DMS114 treated with DMSO at 0.1 percent for 48 hours (cell line): ENCODE measurements at regions not wholly inside any gene's neighbourhood (a gene's known extent, or its start where the extent isn't known, plus 50 kb on each side); places are given as distances from the start of the nearest gene placed in this dataset.
"Not testable (repeated sequence)": the region's sequence is repeated elsewhere in the genome, so short reads cannot be mapped to it uniquely, and the experiment has no call there.

Source experiments
- DNase-seq: peaks from one replicate; lab custom pipeline; 2025; ENCODE audit not compliant: unreplicated experiment; lab: John Stamatoyannopoulos, UW

DNA sequence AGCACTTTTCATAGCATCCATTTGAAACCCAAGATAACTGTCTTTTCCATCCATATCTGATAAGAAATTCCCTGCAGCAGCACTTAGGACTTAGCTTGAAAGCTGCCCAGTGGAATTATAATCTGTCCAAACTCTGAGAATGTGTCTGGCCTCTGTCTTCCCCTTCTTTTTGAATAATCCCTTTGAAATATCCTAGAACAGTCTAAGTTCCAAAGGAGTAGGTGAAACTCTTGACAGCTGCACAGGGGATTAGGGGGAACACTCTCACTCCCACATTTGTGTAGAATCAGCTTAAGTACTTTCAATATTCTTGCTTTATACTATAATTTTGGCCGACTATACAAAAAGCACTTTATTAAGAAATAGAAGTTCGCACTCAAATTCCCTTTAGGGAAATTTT, 157.7 kb downstream of the PAPSS1 start:
- DNase-seq, result no peak

DNA sequence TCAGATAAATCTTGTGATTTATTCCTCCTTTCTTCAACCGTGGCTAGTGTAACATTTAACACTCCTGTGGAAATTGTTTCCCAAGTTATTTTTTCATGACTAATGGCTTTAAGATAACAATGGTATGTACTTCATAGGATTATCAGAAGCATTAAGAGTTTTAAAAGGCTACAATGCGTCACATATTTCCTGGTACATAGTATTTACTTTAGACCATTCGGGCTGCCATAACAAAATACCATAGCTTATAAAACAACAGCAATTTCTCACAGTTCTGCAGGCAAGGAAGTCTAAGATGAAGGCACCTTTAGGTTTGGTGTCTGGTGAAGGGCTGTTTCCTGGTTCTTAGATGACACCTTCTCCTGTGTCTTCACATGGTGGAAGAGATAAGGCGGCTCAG, 158.6 kb downstream of the PAPSS1 start:
- no peak for DNase-seq

DNA sequence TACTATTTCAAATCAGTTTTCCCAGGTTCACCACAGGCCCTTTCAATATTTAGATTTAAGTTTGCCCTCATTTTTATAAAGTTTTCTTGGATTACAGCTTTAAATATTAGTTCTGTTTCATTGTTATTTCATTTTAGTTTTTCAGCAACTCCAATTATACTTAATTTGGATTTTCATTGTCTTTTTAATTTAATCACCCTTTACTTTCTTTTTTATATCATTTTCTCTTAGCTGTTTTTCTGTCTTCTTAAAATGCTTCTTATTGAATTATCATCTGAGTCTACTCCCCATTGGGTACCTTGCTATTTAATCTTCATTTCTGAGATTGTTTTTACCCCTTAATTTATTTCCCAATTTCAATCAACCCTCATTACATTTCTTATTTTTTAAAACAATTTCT, 160.4 kb downstream of the PAPSS1 start:
- DNase-seq, result no peak

GRCh38 chr4:107552306-107552705, 167.7 kb downstream of the PAPSS1 start:
- no peak for DNase-seq

DNA sequence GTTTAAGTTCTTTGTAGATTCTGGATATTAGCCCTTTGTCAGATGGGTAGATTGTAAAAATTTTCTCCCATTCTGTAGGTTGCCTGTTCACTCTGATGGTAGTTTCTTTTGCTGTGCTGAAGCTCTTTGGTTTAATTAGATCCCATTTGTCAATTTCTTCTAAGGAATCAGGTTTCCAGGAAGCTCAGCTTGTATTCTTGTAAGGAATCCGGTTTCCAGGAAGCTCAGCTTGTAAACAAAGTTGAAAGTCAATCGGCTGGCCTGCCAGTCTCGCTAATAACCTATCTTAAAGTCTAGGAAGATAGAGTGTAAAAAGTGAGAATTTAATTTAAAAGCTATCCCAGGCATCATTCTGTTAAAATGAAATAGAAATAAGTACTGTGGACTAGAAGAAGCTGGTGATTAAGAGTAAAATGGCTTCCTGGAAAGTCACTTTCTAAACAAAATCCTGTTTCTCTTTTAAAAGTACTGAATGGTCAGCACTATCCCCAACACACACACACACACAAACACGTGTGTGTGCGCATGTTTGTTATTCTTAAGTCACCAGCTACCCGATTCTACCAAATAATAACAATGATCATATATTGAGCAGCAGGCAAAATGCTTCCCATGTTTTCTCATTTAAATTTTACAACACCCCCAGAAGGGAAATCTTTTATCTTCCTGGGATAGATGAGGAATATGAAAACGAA, 171.7 kb downstream of the PAPSS1 start:
- DNase-seq, result no peak

- no peak for DNase-seq
These were observed 173.4 kb downstream of the PAPSS1 start for GRCh38 chr4:107546638-107547037.

DNA sequence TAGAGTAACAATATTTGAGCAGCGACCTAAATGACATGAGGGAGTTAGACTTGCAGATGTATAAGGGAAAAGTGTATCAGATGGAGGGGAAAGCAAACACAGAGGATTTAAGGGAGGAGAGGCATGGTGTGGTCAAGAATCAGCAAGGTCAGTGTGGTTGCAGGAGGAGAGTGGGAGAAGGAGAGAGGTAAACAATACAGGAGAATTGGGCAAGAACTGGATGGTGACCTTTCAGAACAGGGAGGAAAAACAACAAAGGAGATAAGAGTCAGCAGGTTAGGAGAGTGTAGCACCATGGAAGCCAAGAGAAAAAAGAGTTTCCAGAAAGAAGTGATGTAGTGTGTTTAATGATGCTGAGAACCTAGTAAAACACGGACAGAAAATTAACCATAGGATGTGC, 178.5 kb downstream of the PAPSS1 start:
- no peak for DNase-seq

GRCh38 chr4:107531927-107532326, 188.1 kb downstream of the PAPSS1 start:
- no peak for DNase-seq

DNA sequence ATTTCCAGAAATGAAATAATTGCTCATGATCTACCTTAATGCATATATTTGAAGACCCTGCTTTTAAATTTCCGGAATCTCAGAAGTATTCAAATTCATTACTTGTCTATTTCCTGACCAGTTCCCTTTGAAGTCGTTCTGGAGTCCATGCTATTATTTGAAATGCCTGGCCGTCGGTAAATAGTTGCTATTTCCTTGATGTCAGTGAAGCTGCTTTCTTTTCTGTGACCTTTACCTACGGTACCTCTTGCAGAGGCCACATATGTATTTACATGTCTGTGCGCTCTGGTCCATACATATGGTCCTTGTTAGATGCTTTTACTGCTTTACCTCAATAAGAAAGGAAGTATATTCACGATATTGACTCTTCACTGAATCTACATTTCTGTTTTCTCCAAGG, 199.7 kb downstream of the PAPSS1 start:
- DNase-seq, result no peak

GRCh38 chr4:107519053-107519452, 201.0 kb downstream of the PAPSS1 start:
- DNase-seq, result no peak

DNA sequence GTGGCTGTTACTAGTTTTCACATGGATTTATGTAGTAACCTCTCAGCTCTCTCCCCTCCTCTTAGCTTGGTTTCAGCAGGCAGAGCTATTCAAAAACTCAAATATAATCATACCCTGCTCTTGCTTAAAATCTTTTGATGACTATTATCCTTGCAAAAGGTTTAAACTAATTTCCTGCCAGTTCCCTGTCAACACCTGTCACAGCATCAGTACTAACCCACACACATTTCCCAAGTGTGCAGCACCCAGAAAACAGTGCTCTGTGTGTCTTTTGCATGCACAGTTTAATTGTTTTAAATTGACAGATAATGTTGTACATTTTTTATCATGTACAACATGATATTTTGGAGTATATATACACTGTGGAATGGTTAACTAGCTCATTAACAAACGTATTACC, 202.0 kb downstream of the PAPSS1 start:
- no peak for DNase-seq

DNA sequence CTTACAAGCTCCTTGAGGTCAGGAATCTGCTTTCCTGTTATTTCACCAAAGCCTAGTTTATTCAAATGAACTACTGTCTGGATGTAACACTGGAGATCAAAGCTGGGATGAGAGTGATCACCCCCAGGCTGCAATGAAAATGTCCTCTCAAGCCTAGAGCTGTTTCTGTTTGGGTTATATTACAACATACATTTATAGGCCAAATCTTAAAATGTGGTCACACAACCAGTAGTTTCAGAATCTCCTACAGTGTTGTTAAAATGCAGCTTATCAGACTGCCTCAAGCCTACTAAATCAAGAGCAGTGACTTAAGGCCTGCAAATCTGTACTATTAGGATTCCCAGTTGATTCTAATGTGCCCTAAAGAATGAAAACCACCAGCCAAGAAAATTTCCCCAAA, 207.5 kb downstream of the PAPSS1 start:
- no peak for DNase-seq

- DNase-seq, result no peak
These were observed 210.4 kb downstream of the PAPSS1 start for GRCh38 chr4:107509615-107510014.

GRCh38 chr4:107500551-107500950, 219.5 kb downstream of the PAPSS1 start:
- no peak for DNase-seq

DNA sequence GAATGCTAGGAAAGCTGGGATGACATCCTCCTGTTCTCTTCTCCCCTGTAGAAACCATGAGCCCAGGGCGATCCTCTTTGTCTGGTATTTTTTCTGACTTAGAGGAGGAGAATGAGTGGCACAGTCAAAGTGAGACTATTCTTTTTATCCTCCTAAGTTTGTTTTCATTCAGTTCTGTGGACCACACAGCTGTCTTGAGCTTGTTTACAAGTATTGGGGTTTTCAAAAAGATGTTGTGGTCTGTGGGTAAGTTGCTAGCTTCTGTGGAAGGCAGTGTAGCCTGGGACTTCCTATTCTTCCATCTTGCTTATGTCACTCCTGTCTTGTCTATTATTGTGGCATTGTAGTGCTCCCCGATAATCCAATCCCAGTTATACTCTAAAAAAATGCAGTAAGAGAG, 223.0 kb downstream of the PAPSS1 start:
- no peak for DNase-seq

GRCh38 chr4:107492566-107492965, 227.5 kb downstream of the PAPSS1 start:
- no peak for DNase-seq

DNA sequence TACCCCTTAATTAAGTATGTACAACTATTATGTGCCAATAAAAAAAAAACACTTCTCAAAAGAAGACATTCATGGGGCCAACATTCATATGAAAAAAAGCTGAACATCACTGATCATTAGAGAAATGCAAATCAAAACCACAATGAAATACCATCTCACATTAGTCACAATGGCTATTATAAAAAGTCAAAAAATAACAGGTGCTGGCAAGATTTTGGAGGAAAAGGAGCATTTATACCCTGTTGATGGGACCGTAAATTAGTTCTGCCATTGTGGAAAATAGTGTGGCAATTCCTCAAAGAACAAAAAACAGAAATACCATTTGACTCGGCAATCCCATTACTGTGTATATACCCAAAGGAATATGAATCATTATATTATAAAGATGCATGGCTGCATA, 229.9 kb downstream of the PAPSS1 start:
- DNase-seq, result no peak

- DNase-seq, result not testable (repeated sequence)
These were observed 236.4 kb downstream of the PAPSS1 start for GRCh38 chr4:107483621-107484020.

- no peak for DNase-seq
These were observed 237.5 kb downstream of the PAPSS1 start for GRCh38 chr4:107482546-107482945.

DNA sequence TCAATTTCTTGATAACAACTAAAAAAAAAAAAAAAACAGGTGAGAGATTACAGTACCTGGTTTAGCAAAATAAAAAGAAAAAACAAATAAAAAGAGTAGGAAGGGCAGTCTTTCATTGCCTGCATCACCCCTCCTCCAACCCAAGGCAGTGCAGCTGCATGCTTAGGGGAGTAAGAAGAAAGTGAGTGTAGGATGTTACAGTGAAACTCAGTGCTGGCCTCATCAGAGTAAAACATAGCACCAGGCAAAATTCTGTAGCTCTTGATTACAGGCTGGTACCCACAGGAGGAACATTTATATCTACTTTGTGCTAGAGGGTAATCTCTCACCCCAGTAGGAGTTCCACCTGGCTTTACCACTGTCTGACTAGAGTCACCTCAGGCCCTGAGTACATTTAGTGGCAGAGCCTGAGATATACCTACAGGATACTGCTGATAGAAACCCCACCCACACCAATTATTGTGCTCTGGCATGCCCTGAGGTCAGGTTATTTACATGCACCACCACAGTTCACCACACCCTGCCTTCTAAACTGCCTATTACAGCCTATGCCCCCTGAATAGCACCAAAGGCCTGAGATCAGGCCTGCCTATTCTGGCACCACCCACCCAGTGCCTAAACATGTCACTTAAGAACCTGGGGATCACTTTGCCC, 241.6 kb downstream of the PAPSS1 start:
- no peak for DNase-seq

GRCh38 chr4:107473126-107473525, 246.9 kb downstream of the PAPSS1 start:
- DNase-seq, result no peak

GRCh38 chr4:107472265-107472948, 247.6 kb downstream of the PAPSS1 start:
- no peak for DNase-seq
